HG03442 (cell line): ENCODE measurements at regions not wholly inside any gene's neighbourhood (a gene's known extent, or its start where the extent isn't known, plus 50 kb on each side); places are given as distances from the start of the nearest gene placed in this dataset.
"Not testable (repeated sequence)": the region's sequence is repeated elsewhere in the genome, so short reads cannot be mapped to it uniquely, and the experiment has no call there.

Source experiments
- ATAC-seq: cut with Tn5 transposase; IDR thresholded peaks from one replicate; pipeline ENCODE4 v1.9.1; 2021; ENCODE audit warnings: mild to moderate bottlenecking, moderate library complexity; ENCODE audit not compliant: unreplicated experiment

- not testable (repeated sequence) for ATAC-seq
Measured at GRCh38 chr16:64260631-64261401, 861.0 kb downstream of the CDH11 start.

GRCh38 chr16:64254443-64255367 is 867.2 kb downstream of the CDH11 start:
- no peak for ATAC-seq

GRCh38 chr16:64253525-64253924 is 868.3 kb downstream of the CDH11 start:
- no peak for ATAC-seq

GRCh38 chr16:64253096-64253495 is 868.8 kb downstream of the CDH11 start:
- ATAC-seq, result no peak

- no peak for ATAC-seq
Measured at GRCh38 chr16:64251742-64252141, 870.1 kb downstream of the CDH11 start.

GRCh38 chr16:64250866-64251265 is 871.0 kb downstream of the CDH11 start:
- ATAC-seq, result no peak

- no peak for ATAC-seq
Measured at GRCh38 chr16:64242492-64242891, 879.4 kb downstream of the CDH11 start.

- ATAC-seq, result no peak
Measured at GRCh38 chr16:64240586-64240985, 881.3 kb downstream of the CDH11 start.

GRCh38 chr16:64238571-64238970 is 883.3 kb downstream of the CDH11 start:
- no peak for ATAC-seq

- ATAC-seq, result no peak
Measured at GRCh38 chr16:64236316-64236715, 885.5 kb downstream of the CDH11 start.

- no peak for ATAC-seq
Measured at GRCh38 chr16:64234200-64234599, 887.7 kb downstream of the CDH11 start.

GRCh38 chr16:64225696-64226095 is 896.2 kb downstream of the CDH11 start:
- ATAC-seq, result no peak

- ATAC-seq, result no peak
Measured at GRCh38 chr16:64225036-64225435, 896.8 kb downstream of the CDH11 start.

- no peak for ATAC-seq
Measured at GRCh38 chr16:64217789-64218535, 903.9 kb downstream of the CDH11 start.

GRCh38 chr16:64215730-64216129 is 906.1 kb downstream of the CDH11 start:
- ATAC-seq, result no peak

- ATAC-seq, result no peak
Measured at GRCh38 chr16:64211331-64211730, 910.5 kb downstream of the CDH11 start.

- ATAC-seq, result no peak
Measured at GRCh38 chr16:64206862-64207261, 915.0 kb downstream of the CDH11 start.

- no peak for ATAC-seq
Measured at GRCh38 chr16:64203126-64203525, 918.7 kb downstream of the CDH11 start.

- no peak for ATAC-seq
Measured at GRCh38 chr16:64202571-64202970, 919.3 kb downstream of the CDH11 start.

- no peak for ATAC-seq
Measured at GRCh38 chr16:64196444-64196843, 925.4 kb downstream of the CDH11 start.

- ATAC-seq, result no peak
Measured at GRCh38 chr16:64185954-64186353, 935.9 kb downstream of the CDH11 start.
